ENCODE measurements at regions not wholly inside any gene's neighbourhood (a gene's known extent, or its start where the extent isn't known, plus 50 kb on each side); places are given as distances from the start of the nearest gene placed in this dataset.

DNA sequence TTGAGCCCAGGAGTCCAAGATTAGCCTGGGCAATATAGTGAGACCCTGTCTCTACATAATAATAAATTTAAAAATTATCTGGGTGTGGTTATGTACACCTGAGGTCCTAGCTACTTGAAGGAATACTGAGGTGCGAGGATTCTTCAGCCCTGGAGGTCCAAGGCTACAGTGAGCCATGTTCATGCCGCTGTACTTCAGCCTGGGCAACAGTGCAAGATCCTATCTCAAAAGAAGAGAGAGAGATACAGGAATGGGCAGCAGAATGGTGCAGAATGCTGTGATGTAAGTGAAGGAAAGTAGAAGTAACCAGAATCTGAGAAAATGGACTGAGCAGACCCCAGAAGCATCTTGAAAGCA lies 62.7 kb upstream of the EXOC4 start:
- TF ChIP-seq POLR2A (IDR thresholded peaks at IDR 0.05; ENCODE audit: low read depth, low read length) (no peak), IKZF1 (conservative IDR thresholded peaks at IDR 0.05) (no peak)
- TF ChIP-seq, protein P1, sequence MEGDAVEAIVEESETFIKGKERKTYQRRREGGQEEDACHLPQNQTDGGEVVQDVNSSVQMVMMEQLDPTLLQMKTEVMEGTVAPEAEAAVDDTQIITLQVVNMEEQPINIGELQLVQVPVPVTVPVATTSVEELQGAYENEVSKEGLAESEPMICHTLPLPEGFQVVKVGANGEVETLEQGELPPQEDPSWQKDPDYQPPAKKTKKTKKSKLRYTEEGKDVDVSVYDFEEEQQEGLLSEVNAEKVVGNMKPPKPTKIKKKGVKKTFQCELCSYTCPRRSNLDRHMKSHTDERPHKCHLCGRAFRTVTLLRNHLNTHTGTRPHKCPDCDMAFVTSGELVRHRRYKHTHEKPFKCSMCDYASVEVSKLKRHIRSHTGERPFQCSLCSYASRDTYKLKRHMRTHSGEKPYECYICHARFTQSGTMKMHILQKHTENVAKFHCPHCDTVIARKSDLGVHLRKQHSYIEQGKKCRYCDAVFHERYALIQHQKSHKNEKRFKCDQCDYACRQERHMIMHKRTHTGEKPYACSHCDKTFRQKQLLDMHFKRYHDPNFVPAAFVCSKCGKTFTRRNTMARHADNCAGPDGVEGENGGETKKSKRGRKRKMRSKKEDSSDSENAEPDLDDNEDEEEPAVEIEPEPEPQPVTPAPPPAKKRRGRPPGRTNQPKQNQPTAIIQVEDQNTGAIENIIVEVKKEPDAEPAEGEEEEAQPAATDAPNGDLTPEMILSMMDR (IDR thresholded peaks at IDR 0.05 in 2 of 3, conservative IDR thresholded peaks at IDR 0.05 in 1 of 3; ENCODE audit: control insufficient read depth in 2 of 3, extremely low read depth in 1 of 3, insufficient read depth in 1 of 3, low read depth in 3 of 3, low read length in 3 of 3), result no peak

All from GM12878 (cell line).